SK-N-SH (cell line): ENCODE measurements at regions not wholly inside any gene's neighbourhood (a gene's known extent, or its start where the extent isn't known, plus 50 kb on each side); places are given as distances from the start of the nearest gene placed in this dataset.
"Not testable (repeated sequence)": the region's sequence is repeated elsewhere in the genome, so short reads cannot be mapped to it uniquely, and the experiment has no call there.

Experiments used
- CTCF ChIA-PET: fragments of 300-600, 350-600 bp; formaldehyde crosslinking; extraction: SDS; loops from one replicate; lab custom pipeline; 2021; lab: Yijun Ruan, JAX
- POLR2A ChIA-PET: fragments of 350-600 bp; sonication (Branson Sonifier 250); formaldehyde crosslinking; extraction: SDS; loops from one replicate; lab custom pipeline; 2020; ENCODE audit warnings: antibody characterized with exemption, inconsistent platforms; lab: Yijun Ruan, JAX
- DNase-seq: peaks from one replicate; pipeline ENCODE4 v3.0.0; 2012
- H2AFZ ChIP-seq: fragments of 200-600 bp; sonication (generic); 2 replicates; pipeline ENCODE4 v1.8.1; 2016; ENCODE audit warnings: antibody characterized with exemption, mild to moderate bottlenecking, low read depth
- H3F3A ChIP-seq: fragments of 200-600 bp; sonication (generic); replicated peaks from 2 replicates; pipeline ENCODE3; 2016; ENCODE audit warnings: antibody characterized with exemption, mild to moderate bottlenecking; ENCODE audit not compliant: insufficient read depth
- H3K27ac ChIP-seq, 2 experiments: fragments of 200-500 bp in 1 of 2; fragments of 200-600 bp in 1 of 2; sonication (Bioruptor generic) in 1 of 2; sonication (generic), shearing (Covaris generic) in 1 of 2; 2 replicates each; pipeline versions ENCODE4 v1.5.1 to v1.6.1; 2014 to 2016; ENCODE audit warnings: low read depth in 2 of 2, inconsistent platforms in 1 of 2, low read length in 1 of 2, mild to moderate bottlenecking in 1 of 2, mixed read lengths in 1 of 2
- H3K27me3 ChIP-seq: fragments of 200-600 bp; sonication (generic), shearing (Covaris generic); 2 replicates; pipeline ENCODE4 v1.6.1; 2016; ENCODE audit warnings: mixed run types; ENCODE audit not compliant: insufficient read depth
- H3K36me3 ChIP-seq, 2 experiments: fragments of 200-500 bp in 1 of 2; fragments of 200-600 bp in 1 of 2; sonication (Bioruptor generic) in 1 of 2; sonication (generic) in 1 of 2; replicated peaks in 1 of 2; 2 replicates each; pipeline versions ENCODE3 to v1.5.1; 2014 to 2016; ENCODE audit warnings: low read length in 1 of 2, mild to moderate bottlenecking in 1 of 2; ENCODE audit not compliant: insufficient read depth in 2 of 2, control insufficient read depth in 1 of 2
- H3K4me1 ChIP-seq, 2 experiments: fragments of 200-500 bp in 1 of 2; fragments of 200-600 bp in 1 of 2; sonication (Bioruptor generic) in 1 of 2; sonication (generic), shearing (Covaris generic) in 1 of 2; 2 replicates each; pipeline versions ENCODE4 v1.5.1 to v1.6.1; 2014 to 2016; ENCODE audit warnings: low read depth in 1 of 2, low read length in 1 of 2, mixed run types in 1 of 2; ENCODE audit not compliant: insufficient read depth in 2 of 2, control insufficient read depth in 1 of 2
- H3K4me2 ChIP-seq: fragments of 200-600 bp; sonication (generic), shearing (Covaris generic); 2 replicates; pipeline ENCODE4 v1.6.1; 2017; ENCODE audit warnings: mixed run types
- H3K4me3 ChIP-seq, 2 experiments: fragments of 200-500 bp in 1 of 2; fragments of 200-600 bp in 1 of 2; sonication (Bioruptor generic) in 1 of 2; sonication (generic), shearing (Covaris generic) in 1 of 2; 2 replicates each; pipeline versions ENCODE4 v1.5.1 to v1.8.1; 2014 to 2016; ENCODE audit warnings: low read depth in 2 of 2, inconsistent platforms in 1 of 2, low read length in 1 of 2, mild to moderate bottlenecking in 1 of 2, mixed read lengths in 1 of 2, moderate library complexity in 1 of 2
- H3K79me2 ChIP-seq: fragments of 200-600 bp; sonication (generic); 2 replicates; pipeline ENCODE4 v1.8.1; 2017; ENCODE audit warnings: mild to moderate bottlenecking; ENCODE audit not compliant: insufficient read depth
- H3K9ac ChIP-seq: fragments of 200-600 bp; sonication (generic); 2 replicates; pipeline ENCODE4 v1.6.1; 2017; ENCODE audit warnings: mixed run types
- H3K9me2 ChIP-seq: fragments of 200-600 bp; sonication (generic); 2 replicates; pipeline ENCODE4 v1.6.1; 2017; ENCODE audit warnings: mixed run types
- H3K9me3 ChIP-seq: fragments of 200-600 bp; sonication (generic); 2 replicates; pipeline ENCODE4 v1.6.1; 2017; ENCODE audit warnings: mixed run types, mild to moderate bottlenecking, moderate library complexity
- H4K20me1 ChIP-seq: fragments of 200-600 bp; sonication (generic); 2 replicates; pipeline ENCODE4 v1.6.1; 2017; ENCODE audit warnings: mild to moderate bottlenecking, mixed run types; ENCODE audit not compliant: insufficient read depth
- CHD2 ChIP-seq: fragments of 150-350 bp; IDR thresholded peaks from 2 replicates; pipeline ENCODE4 v1.6.1; 2018; ENCODE audit warnings: low read length; ENCODE audit not compliant: partially characterized antibody
- FOSL2 ChIP-seq: IDR thresholded peaks from 2 replicates; pipeline ENCODE4 v1.4.0; 2012; ENCODE audit warnings: low read depth, mild to moderate bottlenecking, moderate library complexity, borderline replicate concordance
- WGBS: methylation state at CpG from one replicate; pipeline ENCODE4 v1.1.6; 2017; ENCODE audit warnings: low lambda C conversion rate; 5-methylcytosine and 5-hydroxymethylcytosine counted together

DNA sequence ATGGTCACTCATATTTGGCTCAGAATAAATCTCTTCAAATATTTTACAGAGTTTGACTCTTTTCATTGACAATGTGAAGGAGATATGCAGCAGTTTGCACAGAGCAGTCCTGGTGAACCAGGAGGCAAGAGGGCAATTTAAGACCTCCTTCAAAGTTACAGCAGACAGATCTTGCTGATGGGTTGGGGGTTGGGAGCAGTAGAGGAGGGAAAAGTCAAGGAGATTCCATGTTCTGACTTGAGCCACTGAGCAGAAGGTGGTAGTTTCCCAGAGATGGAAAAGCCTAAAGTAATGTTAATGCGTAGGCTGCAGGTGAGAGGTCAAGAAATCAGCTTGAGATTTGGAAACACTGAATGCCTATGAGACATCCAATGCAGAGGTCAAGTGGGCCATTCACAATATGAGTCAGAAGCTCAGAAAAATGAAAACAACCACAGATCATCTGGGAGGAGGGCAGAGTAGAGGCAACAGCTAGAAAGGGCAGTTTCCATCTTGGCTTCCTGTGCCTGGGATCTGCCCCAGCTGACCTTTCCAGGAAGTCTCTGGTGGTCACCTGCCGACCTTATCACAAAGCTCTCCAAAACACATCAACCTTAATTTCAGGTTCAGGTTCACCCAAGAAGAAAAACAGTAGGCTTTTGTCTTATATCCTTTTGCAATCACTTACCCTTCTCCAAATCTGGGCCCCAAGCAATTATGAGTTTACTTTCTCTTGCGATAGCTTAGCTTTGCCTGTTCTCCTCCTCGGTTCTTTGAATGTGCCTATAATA, 197.5 kb upstream of the ARL4C start:
- Histone ChIP-seq H3K27me3 (no peaks in the 10 kb centered on the region), H3K27ac (no peak overlapping the region), H3K4me3 (no peak overlapping the region), H3K79me2 (no peaks in the 10 kb centered on the region), H3K36me3 (no peaks in the 10 kb centered on the region), H3K4me2 (no peak overlapping the region), H4K20me1 (no peaks in the 10 kb centered on the region), H3K4me1 (peaks cover 16% of the 10 kb centered on the region in 2 experiments; a peak in 3 of 4 replicates), H3K9me3 (no peaks in the 10 kb centered on the region), H3F3A (peaks cover 12% of the 10 kb centered on the region), H3K9me2 (no peaks in the 10 kb centered on the region), H2AFZ (no peak overlapping the region), H3K9ac (no peak overlapping the region)
- no peak for DNase-seq
- ChIA-PET POLR2A (no interaction called here), CTCF (interaction anchor here (1.0 kb wide), 1 partner anchor 259 kb away, joined by 3 read pairs; no protein-coding TSS in a partner anchor)
- TF ChIP-seq CHD2 = no peak
- peak; percentile 46; the same call in 1 of the 2 replicates for TF ChIP-seq FOSL2
- whole genome bisulfite sequencing = 75% methylated on average over 4 of the region's 4 CpGs

DNA sequence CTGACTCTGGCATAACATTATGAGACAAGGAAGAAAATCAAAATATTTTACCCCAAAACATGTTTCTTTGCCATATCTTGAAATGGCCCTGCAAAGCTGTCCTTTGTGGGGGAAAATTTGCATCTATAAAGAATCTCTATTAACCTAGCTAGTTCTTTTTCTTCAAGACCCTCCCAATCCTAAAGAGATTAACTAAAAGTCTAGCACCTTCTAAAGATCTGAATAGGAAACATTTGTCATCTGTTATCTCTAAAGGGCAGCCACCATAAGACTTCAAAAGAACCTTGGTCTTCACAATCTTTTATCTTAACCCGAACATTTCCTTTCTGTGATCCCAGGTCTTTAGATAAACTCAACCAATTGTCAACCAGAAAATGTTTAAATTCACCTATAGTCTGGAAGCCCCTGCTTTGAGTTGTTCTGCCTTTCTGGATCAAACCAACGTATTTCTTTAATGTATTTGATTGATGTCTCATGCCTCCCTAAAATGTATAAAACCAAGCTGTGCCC, 196.9 kb upstream of the ARL4C start:
- DNase-seq, H3K27ac ChIP-seq, H3K9ac ChIP-seq, CTCF ChIA-PET, H3K79me2 ChIP-seq, H3K9me2 ChIP-seq, H2AFZ ChIP-seq, H3K4me2 ChIP-seq, H3K9me3 ChIP-seq, H3K27me3 ChIP-seq, H4K20me1 ChIP-seq, POLR2A ChIA-PET, H3K4me3 ChIP-seq, H3K36me3 ChIP-seq: not testable (repeated sequence)
- Histone ChIP-seq H3F3A (peaks cover 12% of the 10 kb centered on the region), H3K4me1 (peaks cover 16% of the 10 kb centered on the region in 2 experiments; a peak in 3 of 4 replicates)
- WGBS = 58% methylated on average over 2 of the region's 2 CpGs

DNA sequence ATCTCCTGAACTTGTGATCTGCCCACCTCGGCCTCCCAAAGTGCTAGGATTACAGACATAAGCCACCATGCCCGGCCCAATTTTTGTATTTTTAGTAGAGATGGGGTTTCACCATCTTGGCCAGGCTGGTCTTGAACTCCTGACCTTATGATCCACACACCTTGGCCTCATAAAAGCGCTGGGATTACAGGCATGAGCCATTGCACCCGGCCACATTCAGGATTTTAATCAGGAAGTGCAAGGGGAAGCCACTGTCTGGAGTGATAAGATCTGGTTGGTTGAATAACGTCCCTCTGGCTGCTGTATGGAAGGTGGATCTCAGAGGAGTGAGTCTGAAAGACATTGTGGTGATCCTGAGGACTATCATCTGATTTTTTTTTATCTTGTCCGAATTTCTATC, 196.3 kb upstream of the ARL4C start:
- 66% methylated on average over 6 of the region's 6 CpGs for WGBS
- H3K9ac ChIP-seq, POLR2A ChIA-PET, H2AFZ ChIP-seq, H3K4me3 ChIP-seq, CTCF ChIA-PET, H4K20me1 ChIP-seq, H3K36me3 ChIP-seq, DNase-seq, H3K9me2 ChIP-seq, H3K27ac ChIP-seq, H3K4me2 ChIP-seq, H3K27me3 ChIP-seq, H3K79me2 ChIP-seq, H3K9me3 ChIP-seq: not testable (repeated sequence)
- Histone ChIP-seq H3K4me1 (peaks cover 16% of the 10 kb centered on the region in 2 experiments; a peak in 3 of 4 replicates), H3F3A (peaks cover 12% of the 10 kb centered on the region)
